GM18499 (cell line): ENCODE measurements at regions not wholly inside any gene's neighbourhood (a gene's known extent, or its start where the extent isn't known, plus 50 kb on each side); places are given as distances from the start of the nearest gene placed in this dataset.

Source experiments
- ATAC-seq: cut with Tn5 transposase; IDR thresholded peaks from one replicate; pipeline ENCODE4 v1.9.1; 2021; ENCODE audit warnings: moderate number of reproducible peaks; ENCODE audit not compliant: insufficient read depth, unreplicated experiment

DNA sequence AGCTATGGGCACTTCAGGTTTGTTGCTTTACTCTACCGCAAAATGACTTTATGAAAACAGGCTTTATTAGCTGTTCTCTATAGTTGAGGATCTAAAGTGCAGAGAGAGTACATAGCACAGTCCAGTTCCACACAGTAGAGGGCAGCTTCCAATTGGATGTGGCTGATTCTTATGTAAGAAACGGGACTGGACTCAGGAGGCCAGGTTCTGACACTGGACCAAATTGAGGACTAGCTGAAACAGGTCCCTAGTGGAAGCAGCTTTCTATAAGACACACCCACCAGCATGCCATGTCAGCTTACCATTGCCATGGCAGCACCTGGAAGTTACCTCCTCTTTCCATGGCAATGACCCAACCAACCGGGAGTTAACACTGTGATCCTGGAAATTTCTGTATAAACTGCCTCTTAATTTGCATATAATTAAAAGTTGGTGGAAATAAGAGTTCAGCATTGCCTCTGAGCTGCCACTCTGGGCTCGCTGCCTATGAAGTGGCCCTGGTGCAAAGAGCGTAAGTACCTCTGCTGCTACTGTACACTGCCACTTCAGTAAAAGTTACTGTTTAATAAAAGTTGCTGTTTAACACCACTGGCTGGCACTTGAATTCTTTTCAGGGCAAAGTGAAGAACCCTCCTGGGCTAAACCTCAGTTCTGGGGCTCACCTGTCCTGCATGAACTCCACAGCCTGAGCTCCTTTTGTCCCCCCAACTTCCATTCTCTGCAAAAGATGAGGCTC lies 211.9 kb upstream of the SLC10A2 start:
- ATAC-seq = no peak

DNA sequence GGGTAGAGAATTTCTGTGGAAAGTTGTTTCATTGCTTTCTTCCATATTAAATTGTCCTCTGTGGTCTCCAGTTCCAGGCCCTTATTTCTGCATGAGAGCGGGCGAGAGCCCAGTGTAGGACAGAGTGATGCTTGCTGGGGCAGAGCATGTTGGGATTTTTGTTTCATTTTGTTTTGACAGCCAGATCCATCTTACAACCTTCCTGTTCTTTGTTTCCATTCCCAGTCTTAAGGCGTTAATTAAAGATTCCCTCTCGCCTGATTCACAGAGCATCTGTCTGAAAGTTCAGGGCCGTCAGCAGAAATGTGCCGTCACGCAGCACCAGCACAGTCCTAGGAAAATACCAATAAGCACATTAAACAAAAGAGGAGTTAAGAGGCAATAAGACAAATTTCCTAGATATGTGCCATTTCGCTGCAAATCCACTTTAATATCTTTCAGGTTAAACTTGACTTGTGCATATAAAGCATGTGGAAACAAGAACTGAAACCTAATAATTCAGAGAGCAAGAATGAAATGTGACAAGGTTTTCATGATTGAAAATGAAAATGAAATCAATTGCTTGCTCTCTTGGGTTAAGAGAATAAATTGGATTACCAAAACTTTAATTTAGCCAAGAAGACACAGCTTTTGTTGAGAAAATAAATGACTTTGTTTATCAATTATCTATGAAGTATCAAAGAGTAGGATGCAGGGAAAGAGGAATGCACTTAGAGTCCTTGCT lies 210.7 kb upstream of the SLC10A2 start:
- peak; percentile 97 for ATAC-seq

DNA sequence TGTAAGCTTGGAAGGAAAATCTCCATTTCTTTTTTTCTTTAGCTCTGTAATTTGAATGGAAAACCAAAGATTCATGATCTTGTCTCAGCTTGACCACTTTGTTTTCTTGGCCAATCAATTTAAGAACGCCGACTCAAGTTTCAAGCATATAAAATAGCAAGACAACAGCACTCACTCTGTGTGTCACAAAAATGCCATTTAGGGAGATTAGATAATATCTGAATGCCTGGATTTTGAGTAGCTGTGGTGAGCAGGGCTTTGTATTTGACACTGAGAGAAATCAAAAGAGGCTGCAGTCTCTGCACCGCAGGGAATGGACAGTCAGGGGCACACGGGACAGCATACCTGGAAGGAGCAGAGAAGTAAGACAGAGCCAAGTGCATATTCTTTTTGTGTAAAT lies 209.5 kb upstream of the SLC10A2 start:
- no peak for ATAC-seq

DNA sequence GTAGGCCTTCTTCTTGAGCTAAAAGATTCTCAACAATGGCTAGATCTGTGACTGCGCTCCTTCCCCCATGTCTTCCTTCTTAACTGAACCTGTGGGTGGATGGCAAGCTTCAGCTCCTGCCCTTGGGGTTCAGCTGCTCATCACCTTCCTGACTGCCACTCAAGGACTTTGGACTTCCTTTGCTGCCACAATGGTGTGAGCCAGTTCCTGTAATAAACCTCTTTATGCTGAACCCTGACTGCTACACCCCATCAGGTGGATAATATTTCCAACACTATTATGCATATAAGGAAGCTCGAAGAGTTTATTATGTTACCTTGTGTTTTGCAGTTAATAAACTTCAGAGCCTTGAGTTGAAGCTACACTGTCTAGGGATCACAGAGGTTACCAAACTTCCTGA lies 208.9 kb upstream of the SLC10A2 start:
- ATAC-seq = no peak

DNA sequence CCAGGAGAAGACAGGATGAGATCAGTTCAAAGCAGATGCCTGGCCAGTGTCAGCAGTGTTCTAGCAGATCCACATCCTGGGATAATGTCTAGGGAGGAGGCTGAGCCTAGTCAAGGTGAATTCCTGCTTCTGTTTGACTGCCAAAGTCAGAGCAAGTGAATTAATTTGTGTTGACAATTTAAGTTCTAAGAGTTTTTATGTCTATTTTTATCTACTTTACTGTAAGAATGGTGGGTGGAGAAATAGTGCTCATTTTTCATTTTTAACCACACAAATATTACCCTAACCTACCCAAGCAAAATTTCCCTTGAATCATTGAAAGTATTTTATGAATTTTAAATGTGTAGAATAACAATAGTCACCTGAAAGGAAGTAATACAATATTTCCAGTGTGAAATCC lies 207.6 kb upstream of the SLC10A2 start:
- ATAC-seq = no peak

DNA sequence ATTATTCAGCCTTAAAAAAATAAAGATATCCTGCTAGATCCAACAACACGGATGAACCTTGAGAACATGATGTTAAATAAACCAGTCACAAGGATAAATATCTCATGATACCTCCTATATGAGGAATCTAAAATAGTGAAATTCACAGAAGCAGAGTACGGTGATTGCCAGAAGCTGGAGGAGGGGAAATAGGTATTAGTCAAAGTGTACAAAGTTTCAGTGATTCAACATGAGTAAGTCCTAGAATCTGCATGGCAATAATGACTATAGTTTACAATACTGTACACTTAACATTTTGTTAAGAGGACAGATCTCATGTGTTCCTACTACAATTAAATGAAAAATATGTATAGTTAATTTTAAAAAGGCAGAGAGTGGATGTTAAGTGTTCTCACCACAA lies 206.6 kb upstream of the SLC10A2 start:
- peak; percentile 47 for ATAC-seq

DNA sequence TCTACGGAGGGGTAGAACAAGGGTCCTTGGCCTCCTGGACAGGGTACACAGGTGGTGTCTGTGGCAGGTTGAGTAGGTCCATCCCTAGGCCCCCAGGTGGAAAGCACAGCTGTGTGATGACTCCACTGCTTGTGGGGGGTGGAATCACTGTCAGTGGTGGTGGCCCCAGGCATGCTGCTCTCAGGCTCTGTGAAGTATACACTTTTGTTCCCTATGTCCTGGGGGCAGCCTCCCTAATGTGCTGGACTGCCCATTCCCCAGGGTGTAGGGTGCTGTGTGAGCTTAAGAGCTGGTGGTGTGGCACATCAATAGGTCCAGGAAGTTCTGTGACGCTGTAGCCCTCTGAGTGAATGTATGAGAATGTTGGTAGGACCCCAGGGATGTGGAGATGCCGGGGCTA lies 197.2 kb upstream of the SLC10A2 start:
- ATAC-seq = no peak

DNA sequence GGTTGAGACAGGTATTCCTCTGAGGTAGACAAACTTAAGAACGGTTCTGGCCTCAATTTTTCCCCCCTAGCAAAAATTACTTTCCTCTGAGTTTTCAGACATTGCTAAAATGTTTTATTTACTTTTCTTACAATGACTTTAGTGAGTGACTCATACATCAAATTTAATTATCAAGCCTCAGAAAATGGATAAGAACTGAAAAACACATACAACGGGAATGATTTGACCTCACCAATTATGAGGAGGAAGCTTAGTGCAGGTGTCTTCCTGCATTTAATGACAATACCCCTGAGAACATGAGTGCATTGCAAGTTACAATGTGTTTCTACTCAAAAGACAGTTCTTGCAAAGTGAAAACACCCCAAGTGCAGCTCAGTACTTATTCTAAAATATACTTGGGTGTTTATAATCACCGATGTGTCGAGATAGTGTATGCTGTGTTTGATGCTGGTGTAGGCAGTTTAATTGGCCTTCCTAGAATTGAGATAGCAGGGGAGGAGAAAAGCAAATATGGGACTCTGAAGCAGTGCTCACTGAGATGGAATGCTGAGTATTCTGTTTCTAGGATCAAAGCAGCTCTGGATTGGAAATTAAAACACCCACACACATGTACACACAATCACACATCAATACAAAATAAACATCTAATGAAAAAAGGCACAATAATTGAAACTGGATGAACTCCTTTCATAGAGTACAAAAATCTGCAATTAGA lies 189.5 kb upstream of the SLC10A2 start:
- ATAC-seq = no peak

DNA sequence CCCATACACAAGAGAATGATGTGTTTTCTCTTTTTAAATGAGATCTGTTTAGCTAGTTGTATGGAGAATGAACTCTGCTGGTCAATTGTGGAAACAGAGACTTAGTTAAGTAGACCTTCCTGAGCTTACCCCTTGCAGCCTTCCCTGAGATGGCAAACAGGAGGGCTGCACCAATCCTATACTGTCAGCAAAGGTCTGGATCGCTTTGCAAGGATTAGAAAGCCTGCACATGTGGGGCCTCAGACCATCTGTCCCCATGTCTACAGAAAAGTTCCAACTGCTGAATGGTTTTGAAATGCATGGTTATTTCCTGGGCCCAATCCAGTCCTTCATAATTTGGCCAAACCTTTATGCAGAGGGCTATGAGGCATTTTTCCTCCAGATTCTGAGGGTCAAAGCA lies 183.9 kb upstream of the SLC10A2 start:
- ATAC-seq = no peak

DNA sequence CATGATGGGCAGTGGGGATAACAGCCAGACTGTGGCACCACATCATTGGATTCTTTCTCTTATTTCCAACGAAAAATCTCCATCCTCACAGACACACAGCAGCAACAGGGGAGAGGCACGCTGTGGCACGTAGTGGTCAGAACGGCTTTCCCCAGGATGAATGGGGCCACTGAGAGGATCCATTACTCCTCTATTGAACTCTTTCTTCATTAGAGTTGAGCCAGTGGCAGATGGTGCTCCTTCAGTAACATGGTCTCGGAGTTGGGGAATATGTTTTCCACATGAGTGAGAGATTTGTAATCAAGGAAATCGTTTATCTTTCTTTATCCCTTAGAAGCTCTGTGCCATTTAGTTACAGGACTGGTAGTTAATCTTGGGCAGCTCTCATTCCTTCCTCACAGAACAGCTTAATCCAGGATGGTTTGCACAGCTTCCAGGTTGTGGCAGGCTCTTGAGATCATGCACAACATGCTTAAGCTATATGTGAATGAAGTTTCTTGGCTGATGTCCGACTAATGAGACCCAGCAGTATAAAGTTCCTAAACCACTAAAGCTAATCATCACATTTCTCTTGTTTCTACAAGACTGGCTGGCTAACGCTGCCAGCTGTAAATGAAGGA lies 180.5 kb upstream of the SLC10A2 start:
- ATAC-seq = no peak

DNA sequence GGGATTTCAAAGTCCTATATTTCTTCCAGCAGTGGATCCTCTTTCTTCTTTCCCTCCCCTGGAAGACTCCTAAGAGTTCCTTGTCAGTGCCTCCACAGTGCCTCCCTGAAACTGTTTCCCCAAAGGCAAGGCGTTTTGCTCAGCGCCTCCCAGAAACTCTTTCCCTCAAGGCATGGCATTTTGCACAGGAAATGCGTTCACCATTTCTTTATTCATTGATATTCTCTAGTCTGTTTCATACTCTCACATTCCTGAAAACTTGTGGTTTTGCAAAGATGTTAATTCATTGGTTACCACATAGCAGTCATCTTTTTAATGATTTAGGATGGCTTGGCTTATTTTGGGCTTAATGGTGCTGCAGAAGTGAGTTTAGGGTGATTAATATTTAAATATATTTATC lies 177.3 kb upstream of the SLC10A2 start:
- no peak for ATAC-seq

DNA sequence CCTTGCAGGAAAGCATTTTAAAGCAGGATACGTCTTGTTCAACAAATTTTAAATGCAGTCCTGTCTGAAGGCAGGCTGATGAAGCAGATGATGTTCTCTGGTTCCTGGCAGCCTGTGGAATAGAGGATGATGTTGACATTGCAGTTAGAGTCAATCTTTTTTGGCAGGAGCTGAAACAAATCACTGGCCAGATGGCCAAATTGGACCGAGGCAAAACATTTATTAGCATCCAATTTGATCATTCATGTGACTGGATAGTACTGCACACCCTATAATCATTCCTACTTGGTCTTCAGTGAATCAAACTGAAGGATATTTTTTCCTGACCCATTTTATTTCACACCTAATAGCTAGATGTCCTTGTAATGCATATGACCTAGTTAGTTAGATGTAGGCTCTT lies 172.2 kb upstream of the SLC10A2 start:
- no peak for ATAC-seq

DNA sequence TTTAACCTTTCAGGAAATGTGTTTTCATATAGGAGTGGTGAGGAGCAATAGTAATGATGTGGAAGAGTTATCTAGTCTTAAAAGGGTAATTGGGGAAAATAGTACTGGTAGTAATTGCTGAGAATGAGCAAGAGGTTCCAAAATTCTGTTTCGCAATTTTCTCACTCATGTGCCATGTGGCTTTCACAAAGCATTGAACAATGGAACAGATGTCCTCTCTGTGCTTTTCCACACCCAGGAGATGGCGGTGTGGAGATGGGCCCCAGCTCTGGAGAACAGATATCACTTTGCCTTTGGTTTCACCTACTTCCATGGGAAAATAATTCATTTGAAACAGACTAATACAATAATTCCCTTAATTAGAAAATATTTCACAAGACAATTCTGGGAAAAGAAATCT lies 170.0 kb upstream of the SLC10A2 start:
- ATAC-seq = no peak

DNA sequence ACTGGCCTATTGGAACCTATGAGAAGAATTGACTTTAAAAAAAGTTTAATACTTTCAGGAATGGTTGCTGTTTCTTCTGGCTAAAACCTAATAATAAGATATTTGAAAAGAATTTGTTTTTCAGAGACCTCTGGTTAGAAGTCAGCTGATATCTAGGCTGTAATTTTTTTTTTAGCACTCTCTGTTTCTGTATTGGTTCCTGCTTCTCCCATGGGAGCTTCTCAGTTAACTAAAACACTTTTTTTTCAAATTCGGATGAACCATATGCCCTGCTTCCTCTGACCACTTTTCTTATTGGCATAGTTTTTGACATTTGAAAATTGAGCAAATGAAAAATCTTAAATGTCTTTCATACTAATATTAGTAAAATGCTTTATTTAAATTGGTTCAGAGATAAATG lies 163.5 kb upstream of the SLC10A2 start:
- no peak for ATAC-seq

DNA sequence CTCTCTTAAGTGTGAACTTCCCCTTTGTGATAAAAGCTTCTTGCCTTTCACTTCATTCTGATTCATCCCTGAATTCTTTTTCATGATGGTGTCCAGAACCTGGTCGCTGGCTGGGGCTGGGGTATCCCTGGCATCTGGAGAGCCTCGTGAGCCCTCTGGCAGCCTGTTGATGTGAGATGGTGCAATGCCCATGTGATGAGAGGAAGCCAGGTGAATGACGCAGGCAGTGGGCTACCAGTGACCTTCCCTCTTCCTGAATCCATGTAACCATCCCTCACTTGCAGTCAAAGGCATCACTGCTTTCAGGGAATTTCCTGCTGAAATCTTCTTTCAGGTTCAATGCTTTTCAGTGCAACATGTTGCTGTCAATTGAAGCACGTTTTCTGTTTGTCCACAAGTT lies 158.6 kb upstream of the SLC10A2 start:
- ATAC-seq = no peak

DNA sequence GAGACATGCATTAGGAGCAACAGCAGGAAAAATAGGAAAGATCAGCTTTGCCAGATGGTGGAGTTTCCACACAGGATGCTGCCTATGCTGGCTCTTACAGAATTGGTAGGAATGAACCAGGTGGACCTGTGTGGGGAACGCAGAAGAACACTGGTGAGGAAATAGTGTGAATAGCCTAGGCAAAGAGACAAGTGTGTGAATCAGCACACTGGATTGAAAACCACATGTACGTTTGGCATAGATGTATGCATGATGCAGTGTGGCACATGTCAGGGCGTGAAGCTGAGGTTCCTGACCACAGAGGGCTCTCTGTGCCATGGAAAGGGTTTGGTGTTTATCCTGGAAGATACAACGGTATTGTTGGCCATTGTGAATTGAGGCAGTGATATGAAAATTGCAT lies 156.5 kb upstream of the SLC10A2 start:
- ATAC-seq = no peak

DNA sequence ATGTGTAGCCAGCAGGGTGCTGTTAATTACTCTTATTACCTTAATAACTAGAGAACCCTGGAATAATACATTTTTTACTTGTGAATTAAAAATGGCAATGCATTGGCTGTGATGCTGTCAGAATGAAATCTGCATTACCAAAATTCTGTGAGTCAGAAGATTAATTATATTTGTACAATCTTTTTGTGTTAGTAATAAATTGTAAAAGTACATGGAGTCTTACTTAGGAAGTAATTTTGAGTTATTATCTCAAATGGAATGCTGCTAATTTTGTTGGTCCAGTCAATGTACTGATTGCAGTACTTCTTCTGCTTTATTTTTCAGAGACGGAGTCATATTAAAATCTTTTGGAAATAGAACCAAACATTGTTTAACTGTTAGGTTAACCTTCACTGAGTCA lies 152.0 kb upstream of the SLC10A2 start:
- ATAC-seq = no peak

DNA sequence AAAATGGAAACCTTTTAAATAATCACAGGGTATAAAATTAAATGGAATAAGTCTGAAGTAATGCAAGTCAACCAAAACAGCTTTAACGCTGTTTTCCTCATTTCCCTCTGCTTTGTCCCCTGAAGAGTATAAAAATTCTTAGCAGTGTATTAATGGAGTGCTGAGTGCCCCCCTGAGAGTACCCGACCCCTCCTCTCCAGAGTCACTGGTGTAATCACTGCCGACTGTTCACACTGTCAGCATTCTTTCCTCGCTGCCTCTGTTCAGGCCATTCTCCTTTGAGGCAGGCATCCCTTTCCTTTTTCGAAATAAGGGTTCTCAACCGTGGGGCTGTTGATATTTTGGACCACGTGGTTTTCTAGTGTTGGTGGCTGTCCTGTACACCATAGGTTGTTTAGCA lies 146.9 kb upstream of the SLC10A2 start:
- no peak for ATAC-seq

DNA sequence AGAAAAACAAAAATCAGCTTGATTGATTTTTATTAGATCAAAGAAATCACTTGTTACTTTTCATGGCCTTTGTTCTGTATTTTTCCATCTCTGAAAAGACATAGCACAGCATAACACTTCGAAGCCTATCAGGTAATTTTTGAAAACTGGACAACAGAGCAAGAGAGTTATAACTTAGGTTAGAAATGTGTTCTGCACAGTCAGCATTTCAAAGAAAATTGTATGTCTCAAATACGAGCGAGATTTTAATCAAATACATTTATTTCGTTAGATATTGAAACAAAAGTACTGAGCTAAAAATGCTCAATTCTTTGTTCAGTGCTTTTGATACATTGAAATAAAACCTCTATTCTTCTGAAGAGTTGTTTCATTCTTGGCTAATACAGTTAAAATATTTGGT lies 144.1 kb upstream of the SLC10A2 start:
- no peak for ATAC-seq

DNA sequence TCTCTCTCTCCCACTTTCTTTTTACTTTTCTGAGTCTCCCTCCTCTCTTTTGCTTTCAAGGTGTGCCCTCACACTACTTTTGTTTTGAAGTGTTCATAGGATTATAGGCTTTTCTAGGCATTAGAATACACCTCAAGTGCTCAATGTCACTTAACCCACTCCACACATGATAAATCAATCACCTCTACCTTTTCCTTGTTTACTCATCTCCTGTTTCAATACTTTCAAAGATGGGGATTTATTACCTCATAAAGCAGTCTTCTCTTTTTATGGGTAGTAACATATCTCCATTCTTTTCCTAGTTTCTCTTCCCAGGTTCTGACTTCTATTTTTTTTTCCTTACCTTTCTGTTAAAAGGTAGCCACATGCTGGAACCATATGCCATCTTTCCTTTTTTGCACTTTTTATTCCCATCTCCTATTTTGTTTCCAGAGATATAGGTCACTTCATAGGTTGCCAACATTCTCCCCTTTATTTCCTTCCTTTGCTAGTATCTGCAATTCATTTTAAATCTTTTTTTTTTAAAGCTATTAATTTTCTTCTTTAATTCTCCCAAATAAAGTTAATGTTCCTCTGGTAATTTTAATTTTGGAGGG lies 137.6 kb upstream of the SLC10A2 start:
- no peak for ATAC-seq
